ENCODE measurements at regions not wholly inside any gene's neighbourhood (a gene's known extent, or its start where the extent isn't known, plus 50 kb on each side); places are given as distances from the start of the nearest gene placed in this dataset.

DNA sequence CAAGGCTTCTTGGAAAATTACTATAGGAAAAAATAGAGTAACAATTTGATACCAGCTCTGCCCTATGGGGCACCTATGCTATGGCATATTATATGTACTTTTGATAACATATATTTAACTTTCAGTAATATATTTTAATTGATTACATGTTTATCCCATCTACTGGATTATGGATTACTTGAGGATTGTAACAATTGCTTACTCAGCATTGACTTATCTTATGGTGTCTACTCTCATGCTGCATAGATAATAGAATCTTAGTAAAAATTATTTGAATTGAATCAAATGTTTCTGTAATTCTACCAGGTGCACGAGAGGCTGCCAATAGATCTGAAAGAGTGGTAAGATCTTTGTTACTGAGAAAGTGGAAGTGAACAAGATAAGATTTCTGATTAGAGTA is 57.8 kb upstream of the CALCR start:
- no peak for DNase-seq

DNA sequence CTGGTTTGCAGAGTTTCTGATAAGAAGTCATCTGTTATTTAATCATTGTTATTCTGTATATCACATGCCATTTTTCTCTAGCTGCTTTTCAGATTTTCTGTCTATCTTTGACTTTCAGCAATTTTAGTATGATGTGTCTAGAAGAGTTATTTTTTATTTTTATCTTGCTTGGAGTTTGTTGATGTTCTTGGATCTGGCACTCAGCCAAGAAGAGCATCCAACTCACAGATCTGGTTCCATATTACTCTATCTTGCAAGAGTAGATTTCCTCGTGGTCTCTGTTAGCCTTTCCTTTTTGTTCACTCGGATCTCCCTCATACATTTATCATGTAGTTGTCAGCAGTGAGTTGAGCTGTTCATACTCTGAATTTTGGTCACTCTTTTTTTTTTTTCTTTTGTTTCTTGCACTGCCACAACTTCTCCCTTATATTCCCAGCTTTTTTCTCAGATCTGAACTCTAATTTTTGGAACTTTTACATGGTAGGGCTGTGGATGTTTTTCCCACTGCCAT is 54.8 kb upstream of the CALCR start:
- no peak for DNase-seq

DNA sequence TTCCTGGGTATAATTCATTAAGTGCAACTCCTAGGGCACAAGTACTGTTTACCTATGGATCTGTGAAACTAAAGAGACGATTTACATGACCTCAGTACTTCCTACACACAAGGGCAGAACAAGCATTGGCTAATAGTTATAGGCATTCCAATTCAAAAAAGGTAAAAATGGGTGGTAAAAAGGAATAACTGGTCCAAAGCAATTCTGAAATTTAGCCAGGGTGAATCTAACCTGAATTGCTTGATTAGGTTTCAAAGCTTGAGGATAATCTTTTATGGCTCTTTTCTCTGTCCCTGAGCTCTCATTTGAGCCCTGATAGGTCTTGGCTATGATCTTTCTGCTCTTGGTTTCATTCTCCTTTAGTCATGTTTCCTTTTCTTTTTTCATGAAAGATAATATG is 52.3 kb upstream of the CALCR start:
- DNase-seq = no peak

Measured in NCI-H446 (cell line).